ENCODE measurements at regions not wholly inside any gene's neighbourhood (a gene's known extent, or its start where the extent isn't known, plus 50 kb on each side); places are given as distances from the start of the nearest gene placed in this dataset.

GRCh38 chr2:216994353-216994854 lies 134.5 kb upstream of the TNP1 start:
- intact Hi-C loops (cut with DNase I) = loop anchor here in 4 of 10 donors (5.0 to 10.0 kb wide), 3 partner anchors 83 to 520 kb away; no protein-coding TSS in a partner anchor
- Histone ChIP-seq H3K4me3 (no peak overlapping the region), H3K4me1 (peaks cover 0 to 40% (median 9%) of the 10 kb centered on the region in 9 donors), H3K27ac (peak overlapping the region in 6 of 10 donors; percentile 10 to 77 (median 22)), H3K9me3 (no peaks in the 10 kb centered on the region), H3K27me3 (no peaks in the 10 kb centered on the region), H3K36me3 (no peaks in the 10 kb centered on the region)
- TF ChIP-seq CTCF (IDR thresholded peaks at IDR 0.05) = no peak
- ATAC-seq = peak in 5 of 8 donors; percentile 18 to 71 (median 35)
- 51 to 59% methylated on average over 7 of the region's 7 CpGs for WGBS, 2 donors
- no peak for DNase-seq

DNA sequence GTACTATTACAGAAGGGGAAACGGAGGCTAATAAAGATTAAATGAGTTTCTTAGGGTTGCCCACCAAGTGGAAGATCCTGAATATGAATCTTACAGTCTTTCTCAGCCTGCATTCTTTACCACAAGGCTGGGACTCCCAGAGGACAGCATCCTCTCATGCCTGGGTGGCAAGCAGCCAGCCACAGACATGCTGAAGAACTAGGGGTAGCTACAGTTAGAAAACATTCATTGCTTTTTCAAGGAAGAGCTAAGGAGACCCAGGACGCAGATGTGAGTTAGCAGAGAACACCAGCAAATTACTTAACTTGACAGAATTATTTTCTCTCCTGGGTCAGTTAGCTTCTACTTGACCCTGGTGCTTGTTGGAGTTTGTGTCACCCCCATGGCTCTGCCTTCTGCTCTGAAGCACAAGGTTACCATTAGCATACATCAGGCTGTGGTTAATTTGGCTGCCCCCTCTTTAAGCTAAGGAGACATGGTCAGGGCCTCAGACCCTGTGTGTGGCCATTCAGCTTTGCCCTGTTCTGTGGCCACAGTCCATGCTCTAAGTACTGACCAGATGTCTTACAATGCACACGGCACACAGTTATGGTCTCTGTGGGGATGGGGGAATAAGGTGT lies 132.3 kb upstream of the TNP1 start:
- H3K9me3 ChIP-seq = no peaks in the 10 kb centered on the region
- no peak overlapping the region for H3K4me3 ChIP-seq
- H3K27ac ChIP-seq = no peak overlapping the region
- intact Hi-C loops (cut with DNase I) = loop anchor here in 4 of 10 donors (5.0 to 10.0 kb wide), 3 partner anchors 85 to 523 kb away; no protein-coding TSS in a partner anchor
- no peak for TF ChIP-seq CTCF (IDR thresholded peaks at IDR 0.05)
- 81 to 83% methylated on average over 3 of the region's 3 CpGs for WGBS, 2 donors
- H3K36me3 ChIP-seq = no peaks in the 10 kb centered on the region
- H3K4me1 ChIP-seq = peaks cover 0 to 44% (median 9%) of the 10 kb centered on the region in 9 donors
- H3K27me3 ChIP-seq = no peaks in the 10 kb centered on the region
- ATAC-seq (peak in 1 of 8 donors; percentile 22), DNase-seq (peak in 1 of 2 donors; percentile 52)

DNA sequence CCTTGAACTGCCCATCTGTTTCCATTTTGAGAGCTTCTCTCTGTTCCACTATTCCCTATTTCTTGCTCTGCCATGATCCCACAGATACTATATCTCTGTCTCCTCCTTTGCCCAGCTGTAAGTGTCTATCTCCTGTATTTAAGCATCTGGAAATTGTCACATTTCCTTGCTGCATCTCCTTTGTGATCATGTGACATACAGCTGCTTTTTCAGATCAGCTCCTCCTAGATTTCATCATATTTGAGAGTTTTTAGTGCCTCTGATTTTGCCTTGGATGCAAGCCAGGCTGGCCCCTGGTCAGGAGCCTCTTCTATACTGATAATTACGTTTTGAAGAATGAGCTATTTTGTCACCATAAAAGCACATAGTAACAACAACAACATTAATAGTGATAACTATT lies 131.7 kb upstream of the TNP1 start:
- Histone ChIP-seq H3K27me3 (no peaks in the 10 kb centered on the region), H3K4me1 (peaks cover 0 to 46% (median 9%) of the 10 kb centered on the region in 9 donors), H3K36me3 (no peaks in the 10 kb centered on the region), H3K9me3 (no peaks in the 10 kb centered on the region), H3K27ac (no peak overlapping the region), H3K4me3 (no peak overlapping the region)
- WGBS, 2 donors = 27 to 28% methylated on average over 1 of the region's 1 CpG
- no peak for TF ChIP-seq CTCF (IDR thresholded peaks at IDR 0.05)
- peak in 1 of 2 donors; percentile 46 for DNase-seq
- intact Hi-C loops (cut with DNase I) = loop anchor here in 4 of 10 donors (5.0 to 10.0 kb wide), 3 partner anchors 86 to 523 kb away; no protein-coding TSS in a partner anchor
- peak in 2 of 8 donors; percentile 8 to 42 for ATAC-seq

DNA sequence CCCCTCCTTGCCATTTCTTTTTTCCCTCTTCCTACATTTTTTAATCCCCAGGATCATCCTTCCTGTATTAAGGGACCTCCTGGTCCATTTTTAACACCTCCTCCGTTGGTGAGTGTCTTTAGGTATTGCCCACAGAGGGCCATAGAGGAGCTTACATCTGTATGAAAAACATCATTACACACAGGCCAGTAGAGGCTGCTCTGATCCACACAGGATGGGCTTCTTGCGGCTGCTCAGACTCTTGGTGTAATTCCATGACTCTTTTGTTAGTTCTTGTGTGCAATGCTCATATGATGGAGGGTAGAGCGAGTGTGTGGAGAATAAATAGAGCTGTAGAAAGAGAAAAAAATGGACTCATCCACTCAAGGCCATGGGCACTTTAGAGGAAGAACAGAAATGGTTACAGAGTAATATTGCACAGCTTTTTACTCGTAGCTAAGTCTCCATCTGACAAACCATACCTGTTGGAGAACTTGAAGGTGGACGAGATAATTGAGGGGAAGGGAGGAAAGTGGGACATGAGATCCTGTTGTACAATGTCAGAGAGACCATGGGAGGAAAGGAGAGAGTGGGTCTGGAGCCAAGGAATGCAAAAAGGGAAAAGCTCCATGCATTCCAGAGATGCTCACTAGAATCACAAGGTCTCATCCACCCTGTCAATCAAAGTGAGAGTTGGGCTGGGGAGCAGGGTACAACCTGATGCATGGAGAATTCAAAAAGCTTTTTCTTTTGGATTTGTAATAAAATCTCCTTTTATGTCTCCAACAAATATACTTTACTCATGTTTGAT lies 129.7 kb upstream of the TNP1 start:
- Histone ChIP-seq H3K27ac (no peak overlapping the region), H3K27me3 (no peaks in the 10 kb centered on the region), H3K4me1 (peaks cover 0 to 37% (median 8%) of the 10 kb centered on the region in 9 donors), H3K9me3 (no peaks in the 10 kb centered on the region), H3K4me3 (no peak overlapping the region), H3K36me3 (no peaks in the 10 kb centered on the region)
- WGBS, 2 donors = 79 to 80% methylated on average over 5 of the region's 5 CpGs
- peak in 4 of 9 donors; percentile 9 to 27 (median 25) for TF ChIP-seq CTCF (IDR thresholded peaks at IDR 0.05)
- intact Hi-C loops (cut with DNase I) = loop anchor here in 6 of 10 donors (5.0 to 10.0 kb wide), 6 partner anchors 88 to 525 kb away; partner anchors contain the start of gene IGFBP5 (in 2 of the 6)
- DNase-seq = no peak
- peak in 3 of 8 donors; percentile 23 to 53 (median 26) for ATAC-seq
